SK-N-SH (cell line): ENCODE measurements at regions not wholly inside any gene's neighbourhood (a gene's known extent, or its start where the extent isn't known, plus 50 kb on each side); places are given as distances from the start of the nearest gene placed in this dataset.

Experiments used
- CTCF ChIP-seq: fragments of 200-600 bp; sonication (generic); IDR thresholded peaks from 2 replicates; pipeline ENCODE4 v1.6.1; 2017; ENCODE audit warnings: antibody characterized with exemption, mild to moderate bottlenecking, moderate library complexity
- EZH2phosphoT487 ChIP-seq: fragments of 200-600 bp; sonication (generic); IDR thresholded peaks from 2 replicates; pipeline ENCODE4 v1.6.1; 2017; ENCODE audit warnings: low read depth, mixed run types, mild to moderate bottlenecking, antibody characterized with exemption, moderate library complexity, borderline replicate concordance
- MAX ChIP-seq: IDR thresholded peaks from 2 replicates; pipeline ENCODE4 v1.4.0; 2012; ENCODE audit warnings: low read depth
- POLR2AphosphoS5 ChIP-seq: IDR thresholded peaks from 2 replicates; pipeline ENCODE4 v1.6.1; 2012; ENCODE audit warnings: low read depth, low read length
- RAD21 ChIP-seq: IDR thresholded peaks from 2 replicates; pipeline ENCODE4 v1.6.1; 2012; ENCODE audit warnings: mild to moderate bottlenecking, low read length
- RCOR1 ChIP-seq: fragments of 150-350 bp; IDR thresholded peaks from 2 replicates; pipeline ENCODE4 v1.6.1; 2017; ENCODE audit warnings: antibody characterized with exemption, low read length
- SIN3A ChIP-seq: IDR thresholded peaks from 2 replicates; pipeline ENCODE4 v1.6.1; 2012; ENCODE audit warnings: low read depth, mild to moderate bottlenecking, low read length, moderate library complexity, borderline replicate concordance
- TEAD4 ChIP-seq: IDR thresholded peaks from 2 replicates; pipeline ENCODE4 v1.4.0; 2012; ENCODE audit warnings: mild to moderate bottlenecking, borderline replicate concordance; ENCODE audit not compliant: insufficient read depth
- YY1 ChIP-seq: IDR thresholded peaks from 2 replicates; pipeline ENCODE4 v1.4.0; 2012; ENCODE audit warnings: low read depth, mild to moderate bottlenecking

- TF ChIP-seq YY1 = peak; percentile 48; the same call in 1 of the 2 replicates
- no peak for TF ChIP-seq SIN3A
- no peak for TF ChIP-seq CTCF
- TF ChIP-seq EZH2phosphoT487 = no peak
- TF ChIP-seq MAX = peak; percentile 28
- no peak for TF ChIP-seq TEAD4
- no peak for TF ChIP-seq RAD21
- TF ChIP-seq POLR2AphosphoS5 = no peak
- TF ChIP-seq RCOR1 = no peak
Measured at GRCh38 chr12:14257734-14258574, 107.5 kb upstream of the ATF7IP start.
